Esophagus squamous epithelium (tissue), 5 donors: ENCODE measurements at regions not wholly inside any gene's neighbourhood (a gene's known extent, or its start where the extent isn't known, plus 50 kb on each side); places are given as distances from the start of the nearest gene placed in this dataset.

Experiments
- DNase-seq: peaks from one replicate; lab custom pipeline; 2025; lab: John Stamatoyannopoulos, UW
- H3K27ac ChIP-seq, 4 donors: fragments of 200-600 bp; sonication (generic); one replicate each; pipeline ENCODE4 v1.5.1; 2016 to 2019; ENCODE audit warnings: mild to moderate bottlenecking in 1 of 4
- H3K27me3 ChIP-seq, 4 donors: fragments of 200-600 bp; sonication (generic); 1 replicate in 3 of 4; 2 replicates in 1 of 4; pipeline versions ENCODE4 v1.5.1 to v1.6.0; 2017 to 2021; ENCODE audit warnings: antibody characterized with exemption in 1 of 4
- H3K36me3 ChIP-seq, 3 donors: fragments of 200-600 bp; sonication (generic); one replicate each; pipeline ENCODE4 v1.5.1; 2016 to 2019
- H3K4me1 ChIP-seq, 3 donors: fragments of 200-600 bp; sonication (generic); one replicate each; pipeline ENCODE4 v1.5.1; 2017 to 2019
- H3K4me3 ChIP-seq, 4 donors: fragments of 200-600 bp; sonication (generic); 1 replicate in 3 of 4; 2 replicates in 1 of 4; pipeline ENCODE4 v1.5.1; 2016 to 2019; ENCODE audit warnings: mild to moderate bottlenecking in 2 of 4, moderate library complexity in 1 of 4
- H3K9me3 ChIP-seq, 3 donors: fragments of 200-600 bp; sonication (generic); one replicate each; pipeline ENCODE4 v1.5.1; 2016 to 2019
- CTCF ChIP-seq, 6 experiments: fragments of 450-650 bp in 4 of 6; fragments of 200-600 bp in 2 of 6; sonication (generic) in 2 of 6; IDR thresholded peaks; one replicate each; pipeline ENCODE4 v1.5.1; 2016 to 2019; ENCODE audit warnings: antibody characterized with exemption in 6 of 6, mild to moderate bottlenecking in 4 of 6, moderate library complexity in 4 of 6
- POLR2A ChIP-seq, 4 donors: fragments of 450-650 bp; IDR thresholded peaks; one replicate each; pipeline ENCODE4 v1.6.1; 2017; ENCODE audit warnings: antibody characterized with exemption in 4 of 4, mild to moderate bottlenecking in 4 of 4, moderate library complexity in 3 of 4
- WGBS, 2 donors: methylation state at CpG; one replicate each; pipeline ENCODE4 v1.1.5; 2018; 5-methylcytosine and 5-hydroxymethylcytosine counted together
- intact Hi-C: fragments of 100-400 bp; cut with DNase I; formaldehyde crosslinking; loops from one replicate; pipeline ENCODE4 v1.15.0; 2022
- donor health status: DM: yes; HTN: yes; CAD: no.

GRCh38 chr7:46292741-46293140, 371.7 kb upstream of the IGFBP3 start:
- no peaks in the 10 kb centered on the region for H3K27me3 ChIP-seq
- peaks cover 0 to 12% (median 7%) of the 10 kb centered on the region in 3 donors for H3K9me3 ChIP-seq
- H3K27ac ChIP-seq = no peak overlapping the region
- peaks cover 3 to 29% (median 8%) of the 10 kb centered on the region in 3 donors for H3K4me1 ChIP-seq
- TF ChIP-seq CTCF (IDR thresholded peaks at IDR 0.05) = no peak
- no peak for TF ChIP-seq POLR2A (IDR thresholded peaks at IDR 0.05)
- intact Hi-C loops = no loop called here
- no peaks in the 10 kb centered on the region for H3K36me3 ChIP-seq
- no peak for DNase-seq
- H3K4me3 ChIP-seq = no peak overlapping the region
- 76 to 79% methylated on average over 7 of the region's 7 CpGs for WGBS, 2 donors

- TF ChIP-seq POLR2A (IDR thresholded peaks at IDR 0.05) (no peak), CTCF (IDR thresholded peaks at IDR 0.05) (no peak)
- H3K27ac ChIP-seq = peak overlapping the region; percentile 30 to 70 (median 58)
- no peak overlapping the region for H3K4me3 ChIP-seq
- intact Hi-C loops = no loop called here
- peaks cover 0 to 1% (median 0%) of the 10 kb centered on the region in 3 donors for H3K9me3 ChIP-seq
- DNase-seq = no peak
- no peaks in the 10 kb centered on the region for H3K36me3 ChIP-seq
- no peaks in the 10 kb centered on the region for H3K27me3 ChIP-seq
- H3K4me1 ChIP-seq = peaks cover 3 to 29% (median 8%) of the 10 kb centered on the region in 3 donors
- WGBS, 2 donors = 27 to 31% methylated on average over 4 of the region's 4 CpGs
Measured at GRCh38 chr7:46291601-46292150, 370.6 kb upstream of the IGFBP3 start.

- H3K9me3 ChIP-seq = no peaks in the 10 kb centered on the region
- TF ChIP-seq POLR2A (IDR thresholded peaks at IDR 0.05) (no peak), CTCF (IDR thresholded peaks at IDR 0.05) (no peak)
- H3K27ac ChIP-seq = peak overlapping the region in 3 of 4 donors; percentile 45 to 70 (median 58)
- peaks cover 3 to 29% (median 8%) of the 10 kb centered on the region in 3 donors for H3K4me1 ChIP-seq
- no peak overlapping the region for H3K4me3 ChIP-seq
- intact Hi-C loops = no loop called here
- WGBS, 2 donors = 11 to 20% methylated on average over 1 to 3 of the region's 5 CpGs
- DNase-seq = no peak
- no peaks in the 10 kb centered on the region for H3K27me3 ChIP-seq
- H3K36me3 ChIP-seq = no peaks in the 10 kb centered on the region
Measured at GRCh38 chr7:46291050-46291438, 370.0 kb upstream of the IGFBP3 start.

- intact Hi-C loops = no loop called here
- H3K27me3 ChIP-seq = no peaks in the 10 kb centered on the region
- 70 to 90% methylated on average over 1 of the region's 1 CpG for WGBS, 2 donors
- no peak for TF ChIP-seq POLR2A (IDR thresholded peaks at IDR 0.05)
- TF ChIP-seq CTCF (IDR thresholded peaks at IDR 0.05) = no peak
- H3K9me3 ChIP-seq = no peaks in the 10 kb centered on the region
- no peak for DNase-seq
- H3K36me3 ChIP-seq = no peaks in the 10 kb centered on the region
- H3K27ac ChIP-seq = peak overlapping the region in 3 of 4 donors; percentile 45 to 70 (median 58)
- peaks cover 3 to 29% (median 8%) of the 10 kb centered on the region in 3 donors for H3K4me1 ChIP-seq
- no peak overlapping the region for H3K4me3 ChIP-seq
Measured at GRCh38 chr7:46290374-46291049, 369.4 kb upstream of the IGFBP3 start.

GRCh38 chr7:46288861-46289260, 367.8 kb upstream of the IGFBP3 start:
- Histone ChIP-seq H3K4me3 (no peak overlapping the region), H3K27ac (no peak overlapping the region), H3K27me3 (no peaks in the 10 kb centered on the region), H3K9me3 (no peaks in the 10 kb centered on the region), H3K36me3 (no peaks in the 10 kb centered on the region), H3K4me1 (peaks cover 3 to 29% (median 8%) of the 10 kb centered on the region in 3 donors)
- DNase-seq = no peak
- no peak for TF ChIP-seq CTCF (IDR thresholded peaks at IDR 0.05)
- TF ChIP-seq POLR2A (IDR thresholded peaks at IDR 0.05) = no peak
- 81 to 91% methylated on average over 3 of the region's 3 CpGs for WGBS, 2 donors
- intact Hi-C loops = no loop called here
